ENCODE measurements at regions not wholly inside any gene's neighbourhood (a gene's known extent, or its start where the extent isn't known, plus 50 kb on each side); places are given as distances from the start of the nearest gene placed in this dataset.
"Not testable (repeated sequence)": the region's sequence is repeated elsewhere in the genome, so short reads cannot be mapped to it uniquely, and the experiment has no call there.

DNA sequence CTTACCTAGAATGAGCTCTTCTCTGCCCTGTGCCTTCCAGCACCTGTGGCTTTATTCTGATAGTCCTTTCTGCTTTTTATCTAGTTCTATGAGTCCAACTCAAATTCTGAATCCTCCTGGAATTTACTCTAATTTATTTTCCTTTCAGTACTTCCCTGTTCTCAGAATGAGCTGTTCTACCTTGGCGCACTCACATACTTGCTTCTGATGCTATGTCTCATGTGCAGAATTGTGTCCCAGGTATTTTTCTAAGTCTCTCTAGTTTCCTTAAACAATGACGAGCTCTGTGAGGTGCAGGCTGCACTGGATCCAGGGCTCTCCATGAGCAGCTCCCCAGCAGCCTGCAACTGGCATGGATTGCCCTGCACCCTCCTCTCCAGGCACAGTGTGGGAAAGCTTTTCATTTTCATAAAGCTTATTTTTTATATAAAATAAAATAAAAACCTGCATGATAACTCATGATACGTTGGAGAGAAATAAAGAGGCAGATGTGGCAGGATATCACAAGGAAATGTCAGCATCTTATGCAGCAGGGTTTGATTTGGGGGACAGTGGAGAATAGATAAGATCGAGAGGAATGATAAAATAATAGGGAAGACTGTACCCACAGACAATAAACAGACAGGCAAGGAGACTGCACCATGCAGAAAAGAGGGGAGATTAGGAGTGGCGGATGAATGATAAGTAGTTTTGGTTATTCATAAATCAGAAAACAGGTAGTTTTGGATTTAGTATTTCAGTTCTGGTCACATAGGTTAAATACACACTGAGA is 258.2 kb upstream of the POM121L12 start:
- Mint-ChIP-seq H3K9me3 (peaks cover 3% of the 10 kb centered on the region), H3K4me1 (no peaks in the 10 kb centered on the region), H3K27me3 (no peaks in the 10 kb centered on the region), H3K27ac (no peak overlapping the region), H3K4me3 (no peak overlapping the region), H3K36me3 (no peaks in the 10 kb centered on the region)
- ATAC-seq, result no peak

DNA sequence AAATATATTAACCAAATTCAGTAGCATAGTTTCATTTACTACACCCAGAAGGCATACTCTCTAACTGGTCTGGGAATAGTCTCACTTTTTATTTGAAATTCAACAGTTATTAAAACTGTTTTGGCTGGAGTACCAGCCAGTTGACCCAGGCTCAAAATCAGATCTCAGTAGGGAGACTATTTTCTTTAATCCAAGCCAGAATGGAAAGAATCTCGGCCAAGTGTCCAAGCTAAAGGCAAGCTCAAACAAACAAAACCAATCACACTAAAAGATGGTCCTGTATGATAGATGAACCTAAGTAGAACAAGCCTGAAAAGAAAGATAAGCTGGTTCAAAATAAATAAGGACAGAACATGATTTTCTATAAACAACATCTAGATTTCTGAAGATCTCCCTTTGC is 259.6 kb upstream of the POM121L12 start:
- peaks cover 6% of the 10 kb centered on the region for H3K9me3 Mint-ChIP-seq
- no peaks in the 10 kb centered on the region for H3K27me3 Mint-ChIP-seq
- H3K27ac Mint-ChIP-seq, result no peak overlapping the region
- H3K4me1 Mint-ChIP-seq, result no peaks in the 10 kb centered on the region
- H3K4me3 Mint-ChIP-seq, result no peak overlapping the region
- H3K36me3 Mint-ChIP-seq, result no peaks in the 10 kb centered on the region
- no peak for ATAC-seq

DNA sequence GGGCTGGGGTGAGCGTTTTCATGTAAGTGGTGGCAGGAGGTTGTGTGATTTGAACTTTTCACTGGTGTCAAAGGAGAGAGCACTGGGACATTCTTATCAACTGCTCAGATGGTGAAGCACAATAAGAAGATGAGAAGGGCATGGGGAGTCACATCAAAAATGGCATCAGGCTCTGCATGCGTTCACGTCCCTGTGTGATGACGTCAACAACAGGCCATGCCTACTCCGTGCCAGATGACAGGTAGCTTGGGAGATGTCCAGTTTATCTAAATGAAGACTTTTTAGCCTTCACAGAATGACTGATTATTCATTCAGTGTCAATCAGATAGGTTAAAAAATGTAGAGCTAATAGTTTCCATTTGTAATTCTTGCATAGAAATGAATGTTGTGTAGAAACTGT is 264.3 kb upstream of the POM121L12 start:
- no peak overlapping the region for H3K4me3 Mint-ChIP-seq
- no peaks in the 10 kb centered on the region for H3K27me3 Mint-ChIP-seq
- peaks cover 4% of the 10 kb centered on the region for H3K9me3 Mint-ChIP-seq
- H3K4me1 Mint-ChIP-seq, result no peaks in the 10 kb centered on the region
- H3K27ac Mint-ChIP-seq, result no peak overlapping the region
- H3K36me3 Mint-ChIP-seq, result no peaks in the 10 kb centered on the region
- ATAC-seq, result no peak

DNA sequence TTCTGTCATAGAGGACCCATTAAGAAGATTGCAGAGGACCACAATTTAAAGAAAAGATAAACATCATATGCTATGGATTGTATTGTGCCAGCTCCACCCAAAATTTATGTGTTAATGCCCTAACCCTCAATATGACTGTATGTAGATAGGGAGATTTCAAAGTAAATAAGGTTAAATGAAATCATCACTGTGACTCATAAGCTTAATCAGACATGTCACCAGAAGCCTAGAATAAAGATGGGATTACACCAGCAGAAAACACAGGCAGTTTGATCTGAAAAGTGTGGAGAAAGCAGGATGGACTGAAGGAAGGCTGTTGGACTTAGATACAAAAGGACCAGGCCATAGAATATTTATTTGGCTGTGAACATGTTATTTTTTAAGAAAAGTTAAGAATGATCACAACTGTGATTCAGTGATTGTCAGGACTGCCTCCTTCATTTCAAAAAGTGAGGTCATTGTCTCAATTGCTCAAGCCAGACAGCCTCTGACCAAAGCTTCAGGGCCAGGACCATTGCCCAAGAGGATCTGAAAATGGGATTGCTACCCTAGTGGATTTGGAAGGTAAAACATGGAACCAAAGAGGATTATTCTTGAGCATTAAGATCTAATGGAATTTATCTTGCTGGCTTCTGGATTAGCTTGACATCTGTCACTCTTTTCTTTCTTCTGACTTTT is 270.8 kb upstream of the POM121L12 start:
- Mint-ChIP-seq H3K4me1 (no peaks in the 10 kb centered on the region), H3K27me3 (no peaks in the 10 kb centered on the region), H3K27ac (no peak overlapping the region), H3K36me3 (no peaks in the 10 kb centered on the region), H3K9me3 (peaks cover 6% of the 10 kb centered on the region), H3K4me3 (no peak overlapping the region)
- ATAC-seq, result no peak

DNA sequence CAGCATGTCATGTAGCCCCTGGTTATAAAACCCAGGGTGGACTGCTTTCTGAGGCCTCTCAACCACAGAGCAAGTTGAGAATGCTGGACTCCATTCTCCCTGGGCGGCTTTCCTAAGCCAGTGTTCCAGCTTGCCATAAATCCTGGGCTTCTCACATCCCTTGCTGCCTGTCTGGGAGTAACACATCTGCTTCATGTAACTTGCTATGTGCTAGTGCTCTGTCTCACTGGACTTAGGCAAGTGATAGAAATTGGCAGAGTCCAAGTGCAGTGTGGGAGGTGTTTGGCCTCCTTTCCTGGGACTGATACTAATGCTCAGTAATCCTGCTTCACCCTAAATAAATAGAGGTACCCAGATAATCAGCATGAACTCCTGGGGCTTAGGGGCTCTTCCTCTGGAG is 277.1 kb upstream of the POM121L12 start:
- H3K9me3 Mint-ChIP-seq, result peaks cover 7% of the 10 kb centered on the region
- no peak for ATAC-seq
- H3K36me3 Mint-ChIP-seq, result no peaks in the 10 kb centered on the region
- H3K4me1 Mint-ChIP-seq, result no peaks in the 10 kb centered on the region
- H3K27ac Mint-ChIP-seq, result no peak overlapping the region
- no peaks in the 10 kb centered on the region for H3K27me3 Mint-ChIP-seq
- no peak overlapping the region for H3K4me3 Mint-ChIP-seq

DNA sequence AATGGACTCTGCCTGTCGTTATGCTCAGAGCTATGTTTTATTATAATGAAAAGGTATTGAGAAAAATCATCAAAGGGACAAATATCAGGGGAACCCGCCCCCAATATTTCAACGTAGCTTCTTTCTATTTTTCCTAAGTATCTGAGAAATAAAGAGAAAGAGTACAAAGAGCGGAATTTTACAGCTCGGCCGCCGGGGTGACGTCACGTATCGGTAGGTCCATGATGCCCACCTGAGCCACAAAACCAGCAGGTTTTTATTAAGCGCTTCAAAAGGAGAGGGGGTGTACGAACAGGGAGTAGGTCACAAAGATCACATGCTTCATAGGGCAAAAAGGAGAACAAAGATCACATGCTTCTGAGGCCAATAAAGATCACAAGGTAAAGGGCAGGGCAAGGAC is 281.6 kb upstream of the POM121L12 start:
- no peaks in the 10 kb centered on the region for H3K27me3 Mint-ChIP-seq
- H3K27ac Mint-ChIP-seq, result no peak overlapping the region
- ATAC-seq, result no peak
- no peak overlapping the region for H3K4me3 Mint-ChIP-seq
- H3K9me3 Mint-ChIP-seq, result no peaks in the 10 kb centered on the region
- no peaks in the 10 kb centered on the region for H3K4me1 Mint-ChIP-seq
- no peaks in the 10 kb centered on the region for H3K36me3 Mint-ChIP-seq

- no peaks in the 10 kb centered on the region for H3K9me3 Mint-ChIP-seq
- ATAC-seq, result no peak
- H3K27ac Mint-ChIP-seq, result no peak overlapping the region
- no peak overlapping the region for H3K4me3 Mint-ChIP-seq
- H3K27me3 Mint-ChIP-seq, result no peaks in the 10 kb centered on the region
- no peaks in the 10 kb centered on the region for H3K36me3 Mint-ChIP-seq
- H3K4me1 Mint-ChIP-seq, result no peaks in the 10 kb centered on the region
Observed at GRCh38 chr7:52752891-52753290, 282.5 kb upstream of the POM121L12 start.

DNA sequence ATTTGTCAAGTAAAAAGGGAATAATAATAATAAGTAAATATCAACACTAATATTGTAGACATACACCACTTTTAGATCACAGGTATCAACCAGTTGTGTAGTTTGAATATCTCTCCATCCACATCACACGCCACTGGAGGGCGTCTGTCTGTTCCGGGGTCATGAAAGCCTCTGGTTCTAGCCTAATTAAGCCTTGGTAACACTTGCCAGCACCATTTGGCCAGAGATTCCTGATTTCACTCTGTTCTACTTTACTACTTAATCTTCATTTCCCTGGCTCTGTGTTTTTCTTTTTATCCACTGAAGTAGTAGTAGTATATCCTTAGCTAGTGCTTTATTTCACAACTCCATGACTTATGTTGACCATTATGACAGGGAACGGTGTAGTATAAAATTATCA is 285.6 kb upstream of the POM121L12 start:
- Mint-ChIP-seq H3K9me3 (peaks cover 2% of the 10 kb centered on the region), H3K27me3 (no peaks in the 10 kb centered on the region), H3K36me3 (no peaks in the 10 kb centered on the region), H3K27ac (no peak overlapping the region), H3K4me3 (no peak overlapping the region), H3K4me1 (no peaks in the 10 kb centered on the region)
- ATAC-seq, result no peak

DNA sequence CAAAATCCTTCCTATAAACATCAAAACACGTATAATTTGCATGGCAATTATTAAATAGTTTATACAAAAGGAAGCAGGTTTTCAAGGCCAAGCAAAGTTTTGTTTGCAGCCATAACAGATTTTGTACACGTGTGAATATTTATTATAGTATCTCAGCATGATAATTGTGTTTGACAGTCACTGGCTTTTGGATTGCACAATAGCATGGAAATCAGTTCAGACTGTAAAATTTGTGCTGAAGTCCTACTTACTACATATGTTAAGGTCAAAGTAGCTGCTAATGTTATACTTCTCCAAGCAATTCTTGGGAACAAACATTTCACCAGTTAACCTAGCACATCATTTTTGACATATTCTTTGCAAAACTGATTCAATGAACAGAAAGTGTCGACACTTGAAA is 287.6 kb upstream of the POM121L12 start:
- Mint-ChIP-seq H3K4me1 (no peaks in the 10 kb centered on the region), H3K36me3 (no peaks in the 10 kb centered on the region), H3K27me3 (no peaks in the 10 kb centered on the region), H3K27ac (no peak overlapping the region), H3K4me3 (no peak overlapping the region), H3K9me3 (peaks cover 7% of the 10 kb centered on the region)
- no peak for ATAC-seq

DNA sequence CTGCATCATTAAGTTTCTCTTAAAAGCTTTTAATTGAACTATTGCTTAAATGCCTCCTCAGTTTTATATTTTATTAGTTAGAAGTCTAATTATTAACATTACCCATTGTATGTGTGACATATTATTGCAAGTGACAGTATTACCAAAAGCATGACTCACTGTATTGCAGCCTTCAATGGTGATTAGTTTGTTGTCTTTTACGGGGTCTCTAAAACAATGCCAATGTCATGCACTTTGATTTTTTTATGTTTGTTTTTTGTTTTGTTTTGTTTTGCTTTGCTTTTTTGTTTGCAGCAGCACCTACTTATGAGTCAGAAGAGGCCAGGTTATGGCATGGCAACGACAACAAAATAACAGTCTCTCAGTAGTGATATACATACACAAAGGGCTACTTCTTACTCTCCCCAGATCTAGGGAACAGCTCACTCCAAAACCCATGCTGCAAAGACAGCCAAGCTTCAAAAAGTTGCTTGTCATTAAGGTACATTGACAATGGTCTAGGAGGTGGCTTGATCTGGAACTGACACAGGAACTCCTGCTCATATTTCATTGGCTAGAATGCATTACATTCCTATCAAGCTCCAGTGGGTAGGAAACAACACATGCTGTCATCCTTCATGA is 293.7 kb upstream of the POM121L12 start:
- H3K9me3 Mint-ChIP-seq, result peaks cover 14% of the 10 kb centered on the region
- no peaks in the 10 kb centered on the region for H3K27me3 Mint-ChIP-seq
- H3K36me3 Mint-ChIP-seq, result no peaks in the 10 kb centered on the region

GRCh38 chr7:52735656-52736055 is 299.8 kb upstream of the POM121L12 start:
- Mint-ChIP-seq H3K4me3 (no peak overlapping the region), H3K9me3 (peaks cover 19% of the 10 kb centered on the region), H3K4me1 (no peaks in the 10 kb centered on the region), H3K36me3 (no peaks in the 10 kb centered on the region), H3K27ac (no peak overlapping the region), H3K27me3 (no peaks in the 10 kb centered on the region)
- no peak for ATAC-seq

More for the DNA sequence above, 293.7 kb upstream of the POM121L12 start:
- no peak overlapping the region for H3K4me3 Mint-ChIP-seq
- H3K4me1 Mint-ChIP-seq, result no peaks in the 10 kb centered on the region
- no peak for ATAC-seq
- H3K27ac Mint-ChIP-seq, result no peak overlapping the region

DNA sequence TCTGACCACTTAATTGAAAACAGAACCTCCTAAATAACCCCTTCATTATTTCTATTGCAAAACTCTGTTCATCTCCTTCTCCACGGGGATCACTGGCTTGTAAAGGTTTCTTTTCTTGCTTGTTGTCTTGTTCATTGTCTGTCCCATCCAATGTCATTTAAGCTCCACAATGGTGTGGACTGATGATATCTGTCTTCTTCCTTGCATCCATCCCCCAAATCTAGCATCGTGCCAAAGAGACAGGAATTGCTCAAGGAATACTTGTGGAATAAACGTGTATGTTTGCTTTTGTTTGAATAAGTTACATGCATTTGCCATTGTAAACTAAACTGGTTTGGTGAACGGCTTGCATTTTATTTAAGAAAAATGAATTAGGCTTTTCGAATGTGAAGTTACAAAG is 306.8 kb upstream of the POM121L12 start:
- H3K9me3 Mint-ChIP-seq, H3K27me3 Mint-ChIP-seq, ATAC-seq, H3K36me3 Mint-ChIP-seq, H3K27ac Mint-ChIP-seq, H3K4me1 Mint-ChIP-seq, H3K4me3 Mint-ChIP-seq: not testable (repeated sequence)

GRCh38 chr7:52727632-52728031 is 307.8 kb upstream of the POM121L12 start:
- Mint-ChIP-seq H3K27me3 (no peaks in the 10 kb centered on the region), H3K27ac (no peak overlapping the region), H3K36me3 (no peaks in the 10 kb centered on the region), H3K4me3 (no peak overlapping the region), H3K4me1 (no peaks in the 10 kb centered on the region), H3K9me3 (peaks cover 9% of the 10 kb centered on the region)
- ATAC-seq, result no peak

DNA sequence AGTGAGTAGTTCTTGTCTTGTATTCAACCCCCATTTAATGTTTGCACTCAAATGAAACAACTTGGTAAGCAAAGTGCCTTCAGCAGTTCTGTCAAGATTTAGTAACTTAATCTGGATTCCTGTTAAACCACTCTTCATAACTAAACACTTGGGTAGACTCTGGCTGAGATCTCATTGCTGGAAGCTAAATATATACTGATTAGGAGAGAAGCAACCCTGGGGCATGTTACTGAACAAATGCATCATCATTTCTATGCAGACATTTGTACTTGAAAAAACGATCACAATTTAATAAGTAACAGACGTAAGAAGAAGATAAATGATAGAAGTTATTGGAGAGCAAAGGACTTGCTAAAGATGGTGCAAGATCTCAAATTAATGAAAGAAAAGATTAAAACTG is 308.4 kb upstream of the POM121L12 start:
- peaks cover 9% of the 10 kb centered on the region for H3K9me3 Mint-ChIP-seq
- no peak overlapping the region for H3K4me3 Mint-ChIP-seq
- no peaks in the 10 kb centered on the region for H3K4me1 Mint-ChIP-seq
- no peak overlapping the region for H3K27ac Mint-ChIP-seq
- ATAC-seq, result no peak
- H3K27me3 Mint-ChIP-seq, result no peaks in the 10 kb centered on the region
- no peaks in the 10 kb centered on the region for H3K36me3 Mint-ChIP-seq

GRCh38 chr7:52726493-52726892 is 308.9 kb upstream of the POM121L12 start:
- Mint-ChIP-seq H3K27me3 (no peaks in the 10 kb centered on the region), H3K36me3 (no peaks in the 10 kb centered on the region), H3K9me3 (peaks cover 9% of the 10 kb centered on the region), H3K4me1 (no peaks in the 10 kb centered on the region), H3K4me3 (no peak overlapping the region), H3K27ac (no peak overlapping the region)
- no peak for ATAC-seq

- Mint-ChIP-seq H3K4me3 (no peak overlapping the region), H3K9me3 (peaks cover 7% of the 10 kb centered on the region), H3K27me3 (no peaks in the 10 kb centered on the region), H3K4me1 (no peaks in the 10 kb centered on the region), H3K27ac (no peak overlapping the region), H3K36me3 (no peaks in the 10 kb centered on the region)
- ATAC-seq, result no peak
Observed at GRCh38 chr7:52723606-52724005, 311.8 kb upstream of the POM121L12 start.
